ENCODE measurements at regions not wholly inside any gene's neighbourhood (a gene's known extent, or its start where the extent isn't known, plus 50 kb on each side); places are given as distances from the start of the nearest gene placed in this dataset.

- no peak for TF ChIP-seq CTCF (conservative IDR thresholded peaks at IDR 0.05; ENCODE audit: low read depth, low read length)
- H3K9ac ChIP-seq = no peak overlapping the region
- H3K27ac ChIP-seq = no peak overlapping the region
- H3K4me1 ChIP-seq (ENCODE audit: low read depth, poor library complexity, severe bottlenecking) = no peaks in the 10 kb centered on the region
- H2AFZ ChIP-seq (ENCODE audit: low read depth) = no peak overlapping the region
- no peak overlapping the region for H3K4me3 ChIP-seq (IDR thresholded peaks at IDR 0.05; ENCODE audit: insufficient read depth, low read depth, low read length)
- H3K27me3 ChIP-seq (ENCODE audit: insufficient read depth, low read depth) = no peaks in the 10 kb centered on the region
- no peak overlapping the region for H3K4me2 ChIP-seq
- no peaks in the 10 kb centered on the region for H3K36me3 ChIP-seq (ENCODE audit: insufficient read depth)
- no peaks in the 10 kb centered on the region for H4K20me1 ChIP-seq (ENCODE audit: insufficient read depth)
- no peaks in the 10 kb centered on the region for H3K79me2 ChIP-seq (ENCODE audit: insufficient read depth, low read depth)
Observed at GRCh38 chr7:116334555-116334954, 124.2 kb downstream of the TES start.

- Histone ChIP-seq H3K27me3 (ENCODE audit: insufficient read depth, low read depth) (no peaks in the 10 kb centered on the region), H3K36me3 (ENCODE audit: insufficient read depth) (no peaks in the 10 kb centered on the region), H4K20me1 (ENCODE audit: insufficient read depth) (no peaks in the 10 kb centered on the region), H2AFZ (ENCODE audit: low read depth) (no peak overlapping the region), H3K9ac (no peak overlapping the region), H3K4me2 (no peak overlapping the region), H3K4me3 (IDR thresholded peaks at IDR 0.05; ENCODE audit: insufficient read depth, low read depth, low read length) (no peak overlapping the region), H3K4me1 (ENCODE audit: low read depth, poor library complexity, severe bottlenecking) (peaks cover 10% of the 10 kb centered on the region), H3K79me2 (ENCODE audit: insufficient read depth, low read depth) (no peaks in the 10 kb centered on the region), H3K27ac (no peak overlapping the region)
- no peak for TF ChIP-seq CTCF (conservative IDR thresholded peaks at IDR 0.05; ENCODE audit: low read depth, low read length)
Observed at GRCh38 chr7:116337018-116337417, 126.7 kb downstream of the TES start.

- H4K20me1 ChIP-seq (ENCODE audit: insufficient read depth) = no peaks in the 10 kb centered on the region
- no peak overlapping the region for H3K27ac ChIP-seq
- H3K79me2 ChIP-seq (ENCODE audit: insufficient read depth, low read depth) = no peaks in the 10 kb centered on the region
- H3K27me3 ChIP-seq (ENCODE audit: insufficient read depth, low read depth) = no peaks in the 10 kb centered on the region
- no peak for TF ChIP-seq CTCF (conservative IDR thresholded peaks at IDR 0.05; ENCODE audit: low read depth, low read length)
- H2AFZ ChIP-seq (ENCODE audit: low read depth) = no peak overlapping the region
- H3K9ac ChIP-seq = no peak overlapping the region
- H3K36me3 ChIP-seq (ENCODE audit: insufficient read depth) = no peaks in the 10 kb centered on the region
- H3K4me2 ChIP-seq = no peak overlapping the region
- no peak overlapping the region for H3K4me3 ChIP-seq (IDR thresholded peaks at IDR 0.05; ENCODE audit: insufficient read depth, low read depth, low read length)
- peaks cover 15% of the 10 kb centered on the region for H3K4me1 ChIP-seq (ENCODE audit: low read depth, poor library complexity, severe bottlenecking)
Observed at GRCh38 chr7:116337800-116338199, 127.5 kb downstream of the TES start.

- no peak overlapping the region for H3K27ac ChIP-seq
- no peak for TF ChIP-seq CTCF (conservative IDR thresholded peaks at IDR 0.05; ENCODE audit: low read depth, low read length)
- no peaks in the 10 kb centered on the region for H3K79me2 ChIP-seq (ENCODE audit: insufficient read depth, low read depth)
- no peak overlapping the region for H3K9ac ChIP-seq
- H3K4me1 ChIP-seq (ENCODE audit: low read depth, poor library complexity, severe bottlenecking) = peaks cover 15% of the 10 kb centered on the region
- no peaks in the 10 kb centered on the region for H3K36me3 ChIP-seq (ENCODE audit: insufficient read depth)
- no peak overlapping the region for H3K4me3 ChIP-seq (IDR thresholded peaks at IDR 0.05; ENCODE audit: insufficient read depth, low read depth, low read length)
- no peaks in the 10 kb centered on the region for H4K20me1 ChIP-seq (ENCODE audit: insufficient read depth)
- H2AFZ ChIP-seq (ENCODE audit: low read depth) = no peak overlapping the region
- H3K4me2 ChIP-seq = no peak overlapping the region
- no peaks in the 10 kb centered on the region for H3K27me3 ChIP-seq (ENCODE audit: insufficient read depth, low read depth)
Observed at GRCh38 chr7:116339564-116339963, 129.2 kb downstream of the TES start.
